NB4 (cell line): ENCODE measurements at regions not wholly inside any gene's neighbourhood (a gene's known extent, or its start where the extent isn't known, plus 50 kb on each side); places are given as distances from the start of the nearest gene placed in this dataset.

Experiments
- DNase-seq: peaks from one replicate; pipeline ENCODE4 v3.0.0; 2010; ENCODE audit warnings: low read depth
- H3K4me3 ChIP-seq: one replicate; pipeline ENCODE4 v1.5.1; 2011; ENCODE audit warnings: mild to moderate bottlenecking, low read depth, low read length, moderate library complexity
- MYC ChIP-seq: IDR thresholded peaks from 2 replicates; pipeline ENCODE4 v1.6.1; 2011; ENCODE audit warnings: low read depth, low read length
- POLR2A ChIP-seq: IDR thresholded peaks from 2 replicates; pipeline ENCODE4 v1.6.1; 2011; ENCODE audit warnings: mild to moderate bottlenecking; ENCODE audit not compliant: insufficient read length; ENCODE audit errors: extremely low read depth
- TF ChIP-seq, protein P1 (sequence below): IDR thresholded peaks from one replicate; pipeline ENCODE4 v1.5.1; 2012; ENCODE audit warnings: low read depth, low read length
- TF ChIP-seq, protein P2 (sequence below): IDR thresholded peaks from 2 replicates; pipeline ENCODE4 v1.6.1; 2011; ENCODE audit warnings: low read depth, low read length

GRCh38 chr7:24455813-24456525, 117.3 kb upstream of the PALS2 start:
- DNase-seq = no peak
- TF ChIP-seq, protein P1, sequence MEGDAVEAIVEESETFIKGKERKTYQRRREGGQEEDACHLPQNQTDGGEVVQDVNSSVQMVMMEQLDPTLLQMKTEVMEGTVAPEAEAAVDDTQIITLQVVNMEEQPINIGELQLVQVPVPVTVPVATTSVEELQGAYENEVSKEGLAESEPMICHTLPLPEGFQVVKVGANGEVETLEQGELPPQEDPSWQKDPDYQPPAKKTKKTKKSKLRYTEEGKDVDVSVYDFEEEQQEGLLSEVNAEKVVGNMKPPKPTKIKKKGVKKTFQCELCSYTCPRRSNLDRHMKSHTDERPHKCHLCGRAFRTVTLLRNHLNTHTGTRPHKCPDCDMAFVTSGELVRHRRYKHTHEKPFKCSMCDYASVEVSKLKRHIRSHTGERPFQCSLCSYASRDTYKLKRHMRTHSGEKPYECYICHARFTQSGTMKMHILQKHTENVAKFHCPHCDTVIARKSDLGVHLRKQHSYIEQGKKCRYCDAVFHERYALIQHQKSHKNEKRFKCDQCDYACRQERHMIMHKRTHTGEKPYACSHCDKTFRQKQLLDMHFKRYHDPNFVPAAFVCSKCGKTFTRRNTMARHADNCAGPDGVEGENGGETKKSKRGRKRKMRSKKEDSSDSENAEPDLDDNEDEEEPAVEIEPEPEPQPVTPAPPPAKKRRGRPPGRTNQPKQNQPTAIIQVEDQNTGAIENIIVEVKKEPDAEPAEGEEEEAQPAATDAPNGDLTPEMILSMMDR = no peak
- TF ChIP-seq POLR2A = no peak
- TF ChIP-seq MYC = no peak
- TF ChIP-seq, protein P2, sequence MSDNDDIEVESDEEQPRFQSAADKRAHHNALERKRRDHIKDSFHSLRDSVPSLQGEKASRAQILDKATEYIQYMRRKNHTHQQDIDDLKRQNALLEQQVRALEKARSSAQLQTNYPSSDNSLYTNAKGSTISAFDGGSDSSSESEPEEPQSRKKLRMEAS = no peak
- no peak overlapping the region for H3K4me3 ChIP-seq

GRCh38 chr7:24456526-24457218, 116.6 kb upstream of the PALS2 start:
- no peak overlapping the region for H3K4me3 ChIP-seq
- no peak for DNase-seq
- TF ChIP-seq POLR2A (no peak), MYC (no peak)
- TF ChIP-seq, protein P1 = no peak
- TF ChIP-seq, protein P2 = no peak

DNA sequence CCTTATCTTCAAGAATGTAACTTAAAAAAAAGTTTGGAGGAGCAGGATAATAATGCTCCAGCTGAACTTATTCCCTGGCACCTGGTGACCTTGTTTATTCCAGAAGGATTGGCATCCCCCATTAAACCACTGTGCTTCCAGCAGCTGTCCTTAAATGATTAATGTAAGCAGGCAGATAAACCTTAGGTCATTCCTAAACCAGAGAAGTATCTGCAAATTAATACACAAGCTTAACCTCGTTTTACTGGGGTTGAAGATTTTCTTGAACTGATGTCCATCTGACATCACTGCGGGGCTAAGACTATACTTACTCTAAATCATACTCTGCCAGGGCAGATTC, 116.1 kb upstream of the PALS2 start:
- TF ChIP-seq, protein P1 = no peak
- TF ChIP-seq, protein P2 = no peak
- no peak for TF ChIP-seq MYC
- no peak for TF ChIP-seq POLR2A
- no peak for DNase-seq
- no peak overlapping the region for H3K4me3 ChIP-seq

DNA sequence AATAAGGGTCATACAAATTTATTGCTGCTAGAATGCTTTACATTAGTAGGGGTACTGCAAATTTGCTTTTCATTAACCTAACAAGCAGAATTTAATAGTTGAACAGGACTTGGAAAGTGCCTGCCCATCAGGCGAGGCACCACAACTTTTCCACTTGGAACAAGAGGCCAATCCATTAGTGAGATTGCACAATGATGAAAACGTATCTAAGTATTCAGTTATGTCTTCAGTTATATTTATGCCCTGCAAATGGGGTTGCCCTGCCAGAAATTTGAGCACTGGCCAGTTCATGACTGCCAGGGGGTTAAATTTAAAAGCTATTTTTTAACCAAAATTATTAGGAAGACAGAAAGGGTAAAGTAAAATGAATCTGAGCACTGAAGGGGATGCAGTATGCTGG, 111.1 kb upstream of the PALS2 start:
- TF ChIP-seq POLR2A = no peak
- TF ChIP-seq, protein P1 = no peak
- TF ChIP-seq, protein P2 = no peak
- TF ChIP-seq MYC = no peak
- H3K4me3 ChIP-seq = no peak overlapping the region
- no peak for DNase-seq

- H3K4me3 ChIP-seq = no peak overlapping the region
- DNase-seq = no peak
- TF ChIP-seq MYC = no peak
- TF ChIP-seq, protein P2 = no peak
- TF ChIP-seq, protein P1 = no peak
Observed at GRCh38 chr7:24462984-24463383, 110.3 kb upstream of the PALS2 start.
